Fibroblast of villous mesenchyme (primary cell): ENCODE measurements at regions not wholly inside any gene's neighbourhood (a gene's known extent, or its start where the extent isn't known, plus 50 kb on each side); places are given as distances from the start of the nearest gene placed in this dataset.
"Not testable (repeated sequence)": the region's sequence is repeated elsewhere in the genome, so short reads cannot be mapped to it uniquely, and the experiment has no call there.

Experiments used
- DNase-seq: peaks from one replicate; pipeline ENCODE4 v3.0.0-alpha.2; 2010; ENCODE audit warnings: low read depth
- H3K4me3 ChIP-seq: 2 replicates; pipeline ENCODE4 v1.5.1; 2011; ENCODE audit warnings: low read depth, mild to moderate bottlenecking, low read length
- CTCF ChIP-seq: IDR thresholded peaks from 2 replicates; pipeline ENCODE4 v1.5.1; 2012; ENCODE audit warnings: low read depth, mild to moderate bottlenecking, low read length; ENCODE audit not compliant: insufficient read depth

DNA sequence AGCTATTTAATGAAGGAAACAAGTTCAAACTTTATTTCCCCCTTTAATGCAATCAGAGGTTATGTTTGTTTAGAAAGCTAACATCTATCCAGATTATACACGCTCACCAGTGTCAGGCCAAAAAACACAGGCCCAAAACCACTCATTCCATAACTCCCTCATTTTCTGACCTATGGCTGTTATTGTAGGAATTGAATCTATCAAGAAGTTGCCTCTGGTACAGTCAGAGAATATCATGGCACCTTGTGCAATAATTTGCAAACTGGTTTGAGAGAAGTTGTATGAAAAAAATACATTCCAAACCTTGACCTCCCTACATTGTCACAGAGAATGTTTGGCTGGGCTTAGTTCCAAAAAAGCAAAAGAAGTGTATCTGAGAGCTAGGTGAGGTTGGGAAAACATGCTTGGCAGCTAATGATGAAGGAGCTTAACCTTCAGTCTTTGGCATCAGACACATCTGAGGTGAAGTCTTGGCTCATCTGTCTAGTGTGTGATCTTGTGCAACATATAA lies 591.0 kb downstream of the ANKRD50 start:
- DNase-seq = peak; percentile 63

GRCh38 chr4:124123181-124123580 lies 589.4 kb downstream of the ANKRD50 start:
- no peak overlapping the region for H3K4me3 ChIP-seq
- no peak for DNase-seq
- no peak for TF ChIP-seq CTCF

More for the DNA sequence above, 591.0 kb downstream of the ANKRD50 start:
- H3K4me3 ChIP-seq = no peak overlapping the region
- no peak for TF ChIP-seq CTCF

DNA sequence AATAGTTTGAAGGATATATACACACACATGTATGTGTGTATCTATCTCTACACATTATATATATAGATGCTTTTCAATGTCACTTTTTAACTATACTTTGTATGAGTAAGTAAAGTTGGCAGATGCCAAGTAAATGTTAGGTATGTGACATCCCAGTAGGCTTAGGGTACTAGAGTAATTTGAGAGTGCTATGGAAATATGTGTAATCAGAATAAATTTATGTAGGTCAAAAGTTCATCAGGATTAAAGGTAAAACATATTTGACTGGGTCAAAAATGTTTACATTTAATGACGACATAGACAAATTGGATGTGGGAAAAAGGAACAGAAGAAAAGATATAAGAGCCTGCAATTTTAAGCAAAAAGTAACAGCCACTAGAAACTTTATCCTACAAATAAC lies 588.8 kb downstream of the ANKRD50 start:
- no peak for TF ChIP-seq CTCF

DNA sequence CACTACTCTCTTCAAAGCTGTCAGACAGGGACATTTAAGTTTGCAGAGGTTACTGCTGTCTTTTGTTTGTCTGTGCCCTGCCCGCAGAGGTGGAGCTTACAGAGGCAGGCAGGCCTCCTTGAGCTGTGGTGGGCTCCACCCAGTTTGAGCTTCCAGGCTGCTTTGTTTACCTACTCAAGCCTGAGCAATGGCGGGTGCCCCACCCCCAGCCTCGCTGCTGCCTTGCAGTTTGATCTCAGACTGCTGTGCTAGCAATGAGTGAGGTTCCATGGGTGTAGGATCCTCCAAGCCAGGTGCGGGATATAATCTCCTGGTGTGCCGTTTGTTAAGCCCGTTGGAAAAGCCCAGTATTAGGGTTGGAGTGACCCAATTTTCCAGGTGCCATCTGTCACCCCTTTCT lies 581.2 kb downstream of the ANKRD50 start:
- DNase-seq, H3K4me3 ChIP-seq: not testable (repeated sequence)

More for the DNA sequence above, 588.8 kb downstream of the ANKRD50 start:
- no peak overlapping the region for H3K4me3 ChIP-seq
- DNase-seq = no peak

GRCh38 chr4:124132161-124132560 lies 580.4 kb downstream of the ANKRD50 start:
- no peak for TF ChIP-seq CTCF
- peak; percentile 52 for DNase-seq
- H3K4me3 ChIP-seq = no peak overlapping the region

- DNase-seq = peak; percentile 33
- no peak for TF ChIP-seq CTCF
- no peak overlapping the region for H3K4me3 ChIP-seq
These were observed 578.8 kb downstream of the ANKRD50 start for GRCh38 chr4:124133753-124134152.

DNA sequence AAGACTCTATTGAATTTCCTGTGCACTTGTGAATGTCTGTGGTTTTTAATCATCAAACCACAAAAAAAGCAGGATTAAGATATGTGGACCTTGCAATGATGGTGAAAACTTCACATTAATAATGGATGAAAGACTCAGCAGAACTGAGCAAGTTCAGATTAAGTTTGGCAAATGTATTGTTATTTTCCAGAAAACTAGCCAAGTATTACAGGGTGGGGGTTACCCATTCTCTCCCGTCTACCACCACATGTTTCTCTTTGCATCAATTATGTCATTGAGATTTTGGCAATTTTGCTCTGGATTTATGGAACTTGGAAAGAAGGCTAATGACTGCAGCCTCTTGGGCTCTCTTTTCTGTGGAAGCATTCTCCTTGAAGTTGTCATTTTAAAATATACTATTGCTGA lies 577.1 kb downstream of the ANKRD50 start:
- no peak overlapping the region for H3K4me3 ChIP-seq
- TF ChIP-seq CTCF = no peak
- DNase-seq = peak; percentile 46
